B cell (primary cell): ENCODE measurements at regions not wholly inside any gene's neighbourhood (a gene's known extent, or its start where the extent isn't known, plus 50 kb on each side); places are given as distances from the start of the nearest gene placed in this dataset.

Experiments
- ATAC-seq: fragments of 200-7000 bp; cut with Tn5 transposase; one replicate; pipeline ENCODE4 v1.10.0; 2021; ENCODE audit warnings: low read depth, mild to moderate bottlenecking, moderate number of reproducible peaks, moderate library complexity
- CTCF ChIA-PET: fragments of 350-600 bp; sonication (Branson Sonifier 250); formaldehyde crosslinking; loops from one replicate; lab custom pipeline; 2021; ENCODE audit warnings: antibody characterized with exemption, inconsistent platforms; lab: Charles Lee
- POLR2A ChIA-PET: fragments of 350-600 bp; sonication (Branson Sonifier 250); formaldehyde crosslinking; loops from one replicate; lab custom pipeline; 2021; ENCODE audit warnings: antibody characterized with exemption; lab: Charles Lee
- DNase-seq: peaks from one replicate; pipeline ENCODE4 v3.0.0; 2013
- H2AFZ ChIP-seq: 2 replicates; pipeline ENCODE4 v1.6.1; 2012; ENCODE audit warnings: mild to moderate bottlenecking, low read depth, low read length; ENCODE audit not compliant: insufficient read depth, poor library complexity, severe bottlenecking
- H3K27ac ChIP-seq, 2 donors: 1 replicate in 1 of 2; 2 replicates in 1 of 2; pipeline ENCODE4 v1.5.1; 2012 to 2013; ENCODE audit warnings: low read length in 2 of 2, mild to moderate bottlenecking in 2 of 2, moderate library complexity in 1 of 2
- H3K27me3 ChIP-seq, 4 experiments: fragments of 200-600 bp in 1 of 4; sonication (generic) in 1 of 4; replicated peaks in 1 of 4; 1 replicate in 2 of 4; 2 replicates in 2 of 4; pipeline versions ENCODE4 v1.6.1 to v1.7.0; 2013 to 2016; ENCODE audit warnings: low read length in 3 of 4, mild to moderate bottlenecking in 2 of 4, mixed read lengths in 1 of 4, moderate library complexity in 1 of 4; ENCODE audit not compliant: insufficient read depth in 4 of 4, control insufficient read depth in 3 of 4; ENCODE audit errors: control extremely low read depth in 1 of 4
- H3K36me3 ChIP-seq, 2 experiments: replicated peaks in 1 of 2; 1 replicate in 1 of 2; 2 replicates in 1 of 2; pipeline versions ENCODE4 v1.6.1 to v1.7.1; 2013; ENCODE audit warnings: low read length in 1 of 2; ENCODE audit not compliant: insufficient read depth in 2 of 2, control insufficient read depth in 1 of 2; ENCODE audit errors: control extremely low read depth in 1 of 2, extremely low read depth in 1 of 2
- H3K4me1 ChIP-seq, 2 donors: fragments of 200-600 bp in 1 of 2; sonication (generic) in 1 of 2; 1 replicate in 1 of 2; 2 replicates in 1 of 2; pipeline versions ENCODE4 v1.5.1 to v1.6.1; 2013 to 2017; ENCODE audit warnings: low read length in 2 of 2; ENCODE audit not compliant: control insufficient read depth in 2 of 2, insufficient read depth in 2 of 2
- H3K4me2 ChIP-seq: replicated peaks from 2 replicates; pipeline ENCODE3; 2012; ENCODE audit warnings: mild to moderate bottlenecking, low read depth, low read length; ENCODE audit not compliant: poor library complexity, severe bottlenecking
- H3K4me3 ChIP-seq, 5 experiments: fragments of 200-600 bp in 1 of 5; sonication (generic) in 1 of 5; 1 replicate in 3 of 5; 2 replicates in 2 of 5; pipeline versions ENCODE4 v1.5.1 to v1.7.0; 2011 to 2016; ENCODE audit warnings: low read length in 4 of 5, mild to moderate bottlenecking in 4 of 5, low read depth in 2 of 5, control low read depth in 1 of 5, moderate library complexity in 1 of 5; ENCODE audit not compliant: insufficient read depth in 1 of 5; ENCODE audit errors: control extremely low read depth in 1 of 5, extremely low read depth in 1 of 5
- H3K79me2 ChIP-seq: fragments of 200-600 bp; sonication (generic); one replicate; pipeline ENCODE4 v1.6.0; 2016; ENCODE audit warnings: low read length; ENCODE audit not compliant: control insufficient read depth, insufficient read depth
- H3K9ac ChIP-seq: fragments of 200-600 bp; sonication (generic); 2 replicates; pipeline ENCODE4 v1.6.1; 2017; ENCODE audit warnings: mild to moderate bottlenecking, low read length, moderate library complexity
- H3K9me3 ChIP-seq, 3 donors: one replicate each; pipeline versions ENCODE4 v1.6.1 to v1.7.1; 2013; ENCODE audit warnings: low read length in 2 of 3; ENCODE audit not compliant: control insufficient read depth in 2 of 3, insufficient read depth in 1 of 3; ENCODE audit errors: control extremely low read depth in 1 of 3
- H4K20me1 ChIP-seq: 2 replicates; pipeline ENCODE4 v1.6.0; 2012; ENCODE audit warnings: mild to moderate bottlenecking, low read length; ENCODE audit not compliant: insufficient read depth, control insufficient read depth, poor library complexity, severe bottlenecking
- H3K27ac Mint-ChIP-seq: one replicate; pipeline ENCODE4 v1.8.0; 2021; ENCODE audit warnings: mixed read lengths
- H3K27me3 Mint-ChIP-seq: one replicate; pipeline ENCODE4 v1.8.0; 2021; ENCODE audit warnings: mixed read lengths
- H3K4me1 Mint-ChIP-seq: one replicate; pipeline ENCODE4 v1.8.0; 2021; ENCODE audit warnings: mixed read lengths
- H3K4me3 Mint-ChIP-seq: one replicate; pipeline ENCODE4 v1.8.0; 2021; ENCODE audit warnings: mixed read lengths
- H3K9me3 Mint-ChIP-seq: one replicate; pipeline ENCODE4 v1.8.0; 2022; ENCODE audit warnings: mixed read lengths; ENCODE audit not compliant: insufficient read depth
- CTCF ChIP-seq: fragments of 200-600 bp; IDR thresholded peaks from one replicate; pipeline ENCODE4 v1.8.0; 2022; ENCODE audit warnings: antibody characterized with exemption, mild to moderate bottlenecking
- EZH2 ChIP-seq: IDR thresholded peaks from 2 replicates; pipeline ENCODE4 v1.6.1; 2012; ENCODE audit warnings: borderline replicate concordance, low read depth, mild to moderate bottlenecking, moderate library complexity, low read length; ENCODE audit not compliant: insufficient read depth, poor library complexity, severe bottlenecking
- WGBS: methylation state at CpG from one replicate; pipeline ENCODE4 v1.1.5; 2013; ENCODE audit warnings: missing lambda C conversion rate; ENCODE audit not compliant: insufficient coverage; 5-methylcytosine and 5-hydroxymethylcytosine counted together
- intact Hi-C: fragments of 100-400 bp; cut with micrococcal nuclease; formaldehyde crosslinking; loops from one replicate; pipeline ENCODE4 v1.10.0; 2022

GRCh38 chr9:14433351-14434157 lies 119.6 kb upstream of the NFIB start:
- Histone ChIP-seq H3K27ac (no peak overlapping the region), H3K4me2 (no peak overlapping the region), H3K4me3 (no peak overlapping the region), H3K9ac (no peak overlapping the region), H3K4me1 (no peaks in the 10 kb centered on the region), H2AFZ (no peak overlapping the region), H3K27me3 (peaks cover 0 to 9% (median 4%) of the 10 kb centered on the region in 4 experiments), H3K36me3 (no peaks in the 10 kb centered on the region), H3K9me3 (peaks cover 0 to 5% (median 0%) of the 10 kb centered on the region in 3 donors), H3K79me2 (no peaks in the 10 kb centered on the region), H4K20me1 (no peaks in the 10 kb centered on the region)
- peaks cover 34% of the 10 kb centered on the region for H3K27me3 Mint-ChIP-seq
- DNase-seq (no peak), ATAC-seq (no peak)
- no peak overlapping the region for H3K4me3 Mint-ChIP-seq
- TF ChIP-seq CTCF (no peak), EZH2 (no peak)
- WGBS = no CpG with 5 or more reads among the region's 13 CpGs
- H3K4me1 Mint-ChIP-seq = peaks cover 3% of the 10 kb centered on the region
- no peaks in the 10 kb centered on the region for H3K9me3 Mint-ChIP-seq
- H3K27ac Mint-ChIP-seq = no peak overlapping the region
- intact Hi-C loops = no loop called here
- POLR2A ChIA-PET = no interaction called here
- CTCF ChIA-PET = no interaction called here

- TF ChIP-seq EZH2 = no peak
- no peak for TF ChIP-seq CTCF
- Mint-ChIP-seq H3K27me3 (peaks cover 32% of the 10 kb centered on the region), H3K4me1 (peaks cover 3% of the 10 kb centered on the region), H3K9me3 (no peaks in the 10 kb centered on the region), H3K27ac (no peak overlapping the region), H3K4me3 (no peak overlapping the region)
- no peaks in the 10 kb centered on the region for H3K36me3 ChIP-seq
- CTCF ChIA-PET = no interaction called here
- H2AFZ ChIP-seq = no peak overlapping the region
- no CpG with 5 or more reads among the region's 1 CpG for WGBS
- no peak overlapping the region for H3K9ac ChIP-seq
- H3K9me3 ChIP-seq = peaks cover 0 to 4% (median 0%) of the 10 kb centered on the region in 3 donors
- no peak overlapping the region for H3K4me3 ChIP-seq
- DNase-seq = no peak
- no peak overlapping the region for H3K27ac ChIP-seq
- H3K4me2 ChIP-seq = no peak overlapping the region
- peaks cover 0 to 9% (median 4%) of the 10 kb centered on the region in 4 experiments for H3K27me3 ChIP-seq
- H3K4me1 ChIP-seq = no peaks in the 10 kb centered on the region
- ATAC-seq = no peak
- H4K20me1 ChIP-seq = no peaks in the 10 kb centered on the region
- POLR2A ChIA-PET = no interaction called here
- H3K79me2 ChIP-seq = no peaks in the 10 kb centered on the region
- intact Hi-C loops = no loop called here
Observed at GRCh38 chr9:14432666-14433350, 118.9 kb upstream of the NFIB start.
